WTC11 (cell line): ENCODE measurements at regions not wholly inside any gene's neighbourhood (a gene's known extent, or its start where the extent isn't known, plus 50 kb on each side); places are given as distances from the start of the nearest gene placed in this dataset.

Source experiments
- ATAC-seq: fragments of 200-7000 bp; cut with Tn5 transposase; 2 replicates; pipeline ENCODE4 v1.10.0; 2021; ENCODE audit warnings: mild to moderate bottlenecking, moderate library complexity
- CTCF ChIA-PET: fragments of 300-600 bp; sonication (Branson Sonifier 250); formaldehyde crosslinking; loops from one replicate; lab custom pipeline; 2021; ENCODE audit warnings: antibody characterized with exemption; lab: Charles Lee
- POLR2A ChIA-PET: fragments of 350-600 bp; sonication (Branson Sonifier 250); formaldehyde crosslinking; loops from one replicate; lab custom pipeline; 2021; ENCODE audit warnings: antibody characterized with exemption; lab: Charles Lee
- DNase-seq: peaks from one replicate; pipeline ENCODE4 v3.0.0; 2021; ENCODE audit warnings: low spot score
- H3K27ac Mint-ChIP-seq: 2 replicates; pipeline ENCODE4 v1.8.0; 2021; ENCODE audit warnings: mixed read lengths
- H3K27me3 Mint-ChIP-seq: 2 replicates; pipeline ENCODE4 v1.8.0; 2021; ENCODE audit warnings: low read depth, mild to moderate bottlenecking, moderate library complexity, mixed read lengths
- H3K36me3 Mint-ChIP-seq: 2 replicates; pipeline ENCODE4 v1.8.0; 2021; ENCODE audit warnings: mixed read lengths
- H3K4me1 Mint-ChIP-seq: 2 replicates; pipeline ENCODE4 v1.8.0; 2022; ENCODE audit warnings: mixed read lengths
- H3K4me3 Mint-ChIP-seq: 2 replicates; pipeline ENCODE4 v1.8.0; 2021; ENCODE audit warnings: mild to moderate bottlenecking, moderate library complexity, mixed read lengths
- H3K9me3 Mint-ChIP-seq: 2 replicates; pipeline ENCODE4 v1.8.0; 2021; ENCODE audit warnings: mixed read lengths
- CREB1 ChIP-seq: sonication (generic); formaldehyde crosslinking; IDR thresholded peaks from 2 replicates; pipeline ENCODE4 v1.8.0; 2023; ENCODE audit warnings: mild to moderate bottlenecking, missing genetic modification reagents
- E2F1 ChIP-seq: sonication (generic); formaldehyde crosslinking; IDR thresholded peaks from 2 replicates; pipeline ENCODE4 v1.8.0; 2022; ENCODE audit warnings: mild to moderate bottlenecking, missing genetic modification reagents
- E2F4 ChIP-seq: sonication (generic); formaldehyde crosslinking; IDR thresholded peaks from 2 replicates; pipeline ENCODE4 v1.8.1; 2022; ENCODE audit warnings: low read depth, mild to moderate bottlenecking, moderate library complexity, missing genetic modification reagents, borderline replicate concordance
- ELF4 ChIP-seq: sonication (generic); formaldehyde crosslinking; IDR thresholded peaks from 2 replicates; pipeline ENCODE4 v1.8.1; 2022; ENCODE audit warnings: low read depth, mild to moderate bottlenecking, moderate library complexity, missing genetic modification reagents
- FOXP4 ChIP-seq: sonication (generic); formaldehyde crosslinking; IDR thresholded peaks from 2 replicates; pipeline ENCODE4 v1.8.0; 2022; ENCODE audit warnings: mild to moderate bottlenecking, missing genetic modification reagents
- GABPB1 ChIP-seq: sonication (generic); formaldehyde crosslinking; IDR thresholded peaks from 2 replicates; pipeline ENCODE4 v1.8.1; 2023; ENCODE audit warnings: mild to moderate bottlenecking, missing genetic modification reagents
- GRHL2 ChIP-seq: fragments of 250-450 bp; sonication (Bioruptor Pico); IDR thresholded peaks from 2 replicates; pipeline ENCODE4 v1.8.0; 2022; ENCODE audit warnings: mild to moderate bottlenecking, moderate library complexity; ENCODE audit not compliant: insufficient replicate concordance, severe bottlenecking
- HMGXB4 ChIP-seq: sonication (generic); formaldehyde crosslinking; IDR thresholded peaks from 2 replicates; pipeline ENCODE4 v1.8.1; 2023; ENCODE audit warnings: mild to moderate bottlenecking, moderate library complexity, missing genetic modification reagents
- IRF2 ChIP-seq: sonication (generic); formaldehyde crosslinking; IDR thresholded peaks from 2 replicates; pipeline ENCODE4 v1.8.0; 2022; ENCODE audit warnings: low read depth, missing genetic modification reagents, borderline replicate concordance
- JAZF1 ChIP-seq: fragments of 250-450 bp; sonication (Bioruptor Pico); IDR thresholded peaks from 2 replicates; pipeline ENCODE4 v1.9.0; 2021; ENCODE audit warnings: moderate library complexity, mild to moderate bottlenecking, inconsistent platforms
- JUN ChIP-seq: sonication (generic); formaldehyde crosslinking; IDR thresholded peaks from 2 replicates; pipeline ENCODE4 v1.8.0; 2023; ENCODE audit warnings: mild to moderate bottlenecking, missing genetic modification reagents
- KAT7 ChIP-seq: sonication (generic); formaldehyde crosslinking; IDR thresholded peaks from 2 replicates; pipeline ENCODE4 v1.8.1; 2023; ENCODE audit warnings: missing genetic modification reagents, mild to moderate bottlenecking, borderline replicate concordance
- MXD4 ChIP-seq: fragments of 250-450 bp; sonication (Bioruptor Pico); IDR thresholded peaks from 2 replicates; pipeline ENCODE4 v1.8.0; 2021; ENCODE audit warnings: mild to moderate bottlenecking, moderate library complexity, borderline replicate concordance
- NFYB ChIP-seq: sonication (generic); formaldehyde crosslinking; conservative IDR thresholded peaks from 2 replicates; pipeline ENCODE4 v1.8.0; 2022; ENCODE audit warnings: low read depth, missing genetic modification reagents
- PREB ChIP-seq: sonication (generic); formaldehyde crosslinking; IDR thresholded peaks from 2 replicates; pipeline ENCODE4 v1.8.1; 2022; ENCODE audit warnings: mild to moderate bottlenecking, missing genetic modification reagents, moderate library complexity, borderline replicate concordance
- SP1 ChIP-seq: sonication (generic); formaldehyde crosslinking; conservative IDR thresholded peaks from 2 replicates; pipeline ENCODE4 v1.8.1; 2022; ENCODE audit warnings: missing genetic modification reagents
- TEAD4 ChIP-seq: sonication (generic); formaldehyde crosslinking; IDR thresholded peaks from 2 replicates; pipeline ENCODE4 v1.8.0; 2022; ENCODE audit warnings: mild to moderate bottlenecking, missing genetic modification reagents
- TP53 ChIP-seq: sonication (generic); formaldehyde crosslinking; IDR thresholded peaks from 2 replicates; pipeline ENCODE4 v1.8.1; 2023; ENCODE audit warnings: mild to moderate bottlenecking, missing genetic modification reagents
- ZNF121 ChIP-seq: sonication (generic); formaldehyde crosslinking; IDR thresholded peaks from 2 replicates; pipeline ENCODE4 v1.8.0; 2023; ENCODE audit warnings: missing genetic modification reagents
- ZNF138 ChIP-seq: sonication (generic); formaldehyde crosslinking; conservative IDR thresholded peaks from 2 replicates; pipeline ENCODE4 v1.8.1; 2022; ENCODE audit warnings: mild to moderate bottlenecking, moderate library complexity, missing genetic modification reagents
- ZNF219 ChIP-seq: sonication (generic); formaldehyde crosslinking; IDR thresholded peaks from 2 replicates; pipeline ENCODE4 v1.8.0; 2023; ENCODE audit warnings: missing genetic modification reagents, mild to moderate bottlenecking, borderline replicate concordance
- ZNF281 ChIP-seq: sonication (generic); formaldehyde crosslinking; IDR thresholded peaks from 2 replicates; pipeline ENCODE4 v1.8.0; 2023; ENCODE audit warnings: mild to moderate bottlenecking, missing genetic modification reagents
- ZNF396 ChIP-seq: fragments of 250-450 bp; sonication (Bioruptor Pico); IDR thresholded peaks from 2 replicates; pipeline ENCODE4 v1.8.0; 2021; ENCODE audit warnings: mild to moderate bottlenecking, moderate library complexity, borderline replicate concordance
- ZSCAN18 ChIP-seq: fragments of 250-450 bp; sonication (Bioruptor Pico); IDR thresholded peaks from 2 replicates; pipeline ENCODE4 v2.1.2; 2022; ENCODE audit warnings: mild to moderate bottlenecking, moderate library complexity

- Mint-ChIP-seq H3K4me3 (no peak overlapping the region), H3K36me3 (peaks cover 6% of the 10 kb centered on the region), H3K9me3 (peaks cover 28% of the 10 kb centered on the region), H3K4me1 (no peaks in the 10 kb centered on the region), H3K27ac (no peak overlapping the region), H3K27me3 (no peaks in the 10 kb centered on the region; the same call in 1 of the 2 replicates)
- ATAC-seq (no peak), DNase-seq (peak; percentile 2)
- ChIA-PET CTCF (interaction anchor here (2.0 kb wide), 1 partner anchor 14 kb away, joined by 6 read pairs; no protein-coding TSS in a partner anchor), POLR2A (no interaction called here)
- TF ChIP-seq CREB1 (no peak), ZNF219 (no peak), TP53 (CRISPR knock-in tag) (no peak), GABPB1 (CRISPR knock-in tag) (no peak), PREB (CRISPR knock-in tag) (no peak), GRHL2 (CRISPR knock-in tag) (no peak)
These were observed 527.0 kb downstream of the TBC1D22A start for GRCh38 chr22:47289336-47289985.

- peaks cover 5% of the 10 kb centered on the region for H3K36me3 Mint-ChIP-seq
- no peak overlapping the region for H3K4me3 Mint-ChIP-seq
- ATAC-seq, result no peak
- H3K27me3 Mint-ChIP-seq, result no peaks in the 10 kb centered on the region; the same call in 1 of the 2 replicates
- H3K9me3 Mint-ChIP-seq, result peaks cover 25% of the 10 kb centered on the region
- no peaks in the 10 kb centered on the region for H3K4me1 Mint-ChIP-seq
- ChIA-PET POLR2A (no interaction called here), CTCF (no interaction called here)
- peak; percentile 2 for DNase-seq
- H3K27ac Mint-ChIP-seq, result no peak overlapping the region
- TF ChIP-seq ZSCAN18 (no peak), ZNF121 (no peak), HMGXB4 (CRISPR knock-in tag) (no peak), TEAD4 (CRISPR knock-in tag) (no peak), ZNF138 (CRISPR knock-in tag) (no peak), E2F4 (no peak), NFYB (no peak), ELF4 (no peak), JUN (no peak), FOXP4 (CRISPR knock-in tag) (no peak), JAZF1 (no peak), MXD4 (CRISPR knock-in tag) (no peak), SP1 (CRISPR knock-in tag) (no peak), ZNF396 (CRISPR knock-in tag) (no peak), ZNF281 (CRISPR knock-in tag) (no peak), E2F1 (CRISPR knock-in tag) (no peak), KAT7 (CRISPR knock-in tag) (no peak), IRF2 (CRISPR knock-in tag) (no peak)
These were observed 526.2 kb downstream of the TBC1D22A start for GRCh38 chr22:47288680-47289079.
